ENCODE measurements at regions not wholly inside any gene's neighbourhood (a gene's known extent, or its start where the extent isn't known, plus 50 kb on each side); places are given as distances from the start of the nearest gene placed in this dataset.

DNA sequence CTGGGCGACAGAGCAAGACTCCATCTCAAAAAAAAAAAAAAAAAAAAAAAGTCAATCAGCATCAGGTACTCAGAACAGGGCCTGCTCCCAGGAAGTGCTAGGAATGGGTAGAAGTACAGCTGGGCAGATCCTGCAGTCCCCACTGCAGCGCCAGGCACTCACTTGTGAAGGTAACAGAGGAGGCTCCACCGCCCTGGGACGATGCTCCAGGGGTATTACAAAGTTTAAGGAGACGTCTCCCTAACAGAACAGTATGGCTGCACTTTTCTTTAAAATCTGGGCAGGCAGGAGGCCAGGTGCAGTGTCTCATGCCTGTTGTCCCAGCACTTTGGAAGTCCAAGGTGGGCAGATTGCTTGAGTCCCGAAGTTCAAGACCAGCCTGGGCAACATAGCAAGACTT lies 1449.0 kb downstream of the BRD1 start:
- H3K4me3 ChIP-seq (ENCODE audit: low read depth, low read length) = no peak overlapping the region
- TF ChIP-seq CTCF (IDR thresholded peaks at IDR 0.05; ENCODE audit: low read depth, low read length, missing control alignments) = no peak
- in situ Hi-C loops (cut with HindIII; ENCODE audit: low sequenced_read_pairs) = no loop called here
- no peak for DNase-seq (ENCODE audit: low read depth)

- TF ChIP-seq CTCF (IDR thresholded peaks at IDR 0.05; ENCODE audit: low read depth, low read length, missing control alignments) = no peak
- in situ Hi-C loops (cut with HindIII; ENCODE audit: low sequenced_read_pairs) = no loop called here
- DNase-seq (ENCODE audit: low read depth) = no peak
- no peak overlapping the region for H3K4me3 ChIP-seq (ENCODE audit: low read depth, low read length)
Measured at GRCh38 chr22:48376936-48377712, 1450.5 kb downstream of the BRD1 start.

- in situ Hi-C loops (cut with HindIII; ENCODE audit: low sequenced_read_pairs) = no loop called here
- no peak for TF ChIP-seq CTCF (IDR thresholded peaks at IDR 0.05; ENCODE audit: low read depth, low read length, missing control alignments)
Measured at GRCh38 chr22:48376428-48376827, 1451.2 kb downstream of the BRD1 start.

DNA sequence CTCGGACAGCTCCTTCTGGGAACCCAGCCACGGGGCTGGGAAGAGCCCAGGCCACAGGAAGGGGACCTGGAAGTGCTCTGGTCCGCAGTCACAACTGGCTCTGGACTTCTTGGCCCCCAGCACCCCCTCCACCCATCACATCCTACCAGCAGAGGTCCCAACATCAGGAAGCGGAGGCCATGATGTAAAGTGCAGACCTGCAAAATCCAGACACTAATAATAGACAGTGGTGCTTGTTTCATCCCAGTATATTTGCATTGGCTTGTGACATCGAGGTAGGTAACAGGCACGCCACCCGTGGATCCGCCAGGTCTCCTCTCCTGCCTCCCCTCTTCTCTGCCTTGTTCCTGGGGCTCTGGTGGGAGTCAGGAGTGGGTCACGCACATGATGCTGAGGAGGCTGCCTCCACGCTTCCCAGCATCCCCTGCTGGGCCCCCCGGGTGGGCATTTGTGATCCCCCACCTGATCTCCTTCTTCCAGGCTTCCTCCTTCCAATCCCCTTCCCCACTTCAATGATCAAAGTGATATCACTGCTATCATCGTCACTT lies 1454.0 kb downstream of the BRD1 start:
- no peak overlapping the region for H3K4me3 ChIP-seq (ENCODE audit: low read depth, low read length)
- DNase-seq (ENCODE audit: low read depth) = no peak
- no peak for TF ChIP-seq CTCF (IDR thresholded peaks at IDR 0.05; ENCODE audit: low read depth, low read length, missing control alignments)
- in situ Hi-C loops (cut with HindIII; ENCODE audit: low sequenced_read_pairs) = no loop called here

More at GRCh38 chr22:48376428-48376827, 1451.2 kb downstream of the BRD1 start:
- H3K4me3 ChIP-seq (ENCODE audit: low read depth, low read length) = no peak overlapping the region
- no peak for DNase-seq (ENCODE audit: low read depth)

DNA sequence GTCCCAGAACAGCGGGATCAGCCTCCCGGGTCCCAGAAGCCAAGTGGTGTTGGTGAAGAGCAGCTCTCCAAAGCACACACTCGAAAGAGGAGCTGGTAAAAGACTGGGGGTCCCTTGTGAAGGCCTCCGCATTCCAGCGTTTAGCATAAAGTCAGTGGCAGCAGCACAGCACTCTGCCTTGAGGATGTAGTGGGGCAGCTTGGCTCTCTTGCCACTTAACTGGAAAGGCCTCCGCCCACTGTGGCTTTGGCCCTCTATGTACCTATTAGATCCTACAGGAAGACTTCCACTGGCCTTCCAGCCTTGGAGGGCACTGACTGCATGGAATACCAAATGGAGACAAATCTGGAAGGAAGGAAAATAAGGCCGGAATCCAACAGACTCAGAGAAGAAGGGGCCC lies 1455.3 kb downstream of the BRD1 start:
- no peak overlapping the region for H3K4me3 ChIP-seq (ENCODE audit: low read depth, low read length)
- TF ChIP-seq CTCF (IDR thresholded peaks at IDR 0.05; ENCODE audit: low read depth, low read length, missing control alignments) = no peak
- DNase-seq (ENCODE audit: low read depth) = no peak
- in situ Hi-C loops (cut with HindIII; ENCODE audit: low sequenced_read_pairs) = no loop called here

- DNase-seq (ENCODE audit: low read depth) = no peak
- H3K4me3 ChIP-seq (ENCODE audit: low read depth, low read length) = no peak overlapping the region
- TF ChIP-seq CTCF (IDR thresholded peaks at IDR 0.05; ENCODE audit: low read depth, low read length, missing control alignments) = no peak
- in situ Hi-C loops (cut with HindIII; ENCODE audit: low sequenced_read_pairs) = no loop called here
Measured at GRCh38 chr22:48371391-48371790, 1456.3 kb downstream of the BRD1 start.
